ENCODE measurements at regions not wholly inside any gene's neighbourhood (a gene's known extent, or its start where the extent isn't known, plus 50 kb on each side); places are given as distances from the start of the nearest gene placed in this dataset.

DNA sequence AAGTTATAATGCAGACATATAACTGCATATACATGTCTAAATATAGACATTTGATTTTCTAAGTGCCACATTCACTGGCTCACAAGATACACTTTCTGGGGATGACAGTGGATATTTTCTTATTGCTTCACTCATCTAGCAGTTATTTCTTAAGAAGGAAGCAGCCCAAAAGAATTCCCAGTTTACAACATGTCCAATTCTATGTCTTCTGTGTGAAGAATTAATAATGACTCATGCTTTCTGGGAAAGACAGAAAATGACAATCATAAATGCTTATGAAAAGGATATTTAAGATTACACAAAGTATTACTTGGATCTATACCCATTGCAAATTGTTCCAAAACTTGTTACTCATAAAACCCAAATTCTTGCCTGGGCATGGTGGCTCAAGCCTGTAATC lies 543.4 kb downstream of the SUCLA2 start:
- FAIRE-seq (no peak), DNase-seq (ENCODE audit: low spot score) (no peak)

DNA sequence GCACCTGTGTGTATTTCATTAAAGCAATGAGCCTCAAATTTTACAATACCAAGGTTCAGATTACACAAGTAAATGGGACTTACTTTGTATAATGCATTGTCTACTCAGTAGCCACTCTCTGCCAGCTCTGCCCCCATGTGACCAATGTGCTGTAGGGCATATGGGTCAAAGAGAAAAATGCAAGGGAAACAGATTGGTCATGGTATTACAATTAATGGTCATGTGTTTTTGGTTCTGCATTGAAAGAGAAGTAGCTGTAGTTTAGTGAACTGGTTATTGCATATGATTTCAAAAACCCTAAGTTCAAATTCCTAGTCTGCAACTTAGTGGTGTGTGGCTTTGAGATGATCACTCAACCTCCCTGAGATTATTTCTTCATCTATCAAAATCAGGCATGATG lies 545.4 kb downstream of the SUCLA2 start:
- DNase-seq (ENCODE audit: low spot score) (no peak), FAIRE-seq (no peak)

DNA sequence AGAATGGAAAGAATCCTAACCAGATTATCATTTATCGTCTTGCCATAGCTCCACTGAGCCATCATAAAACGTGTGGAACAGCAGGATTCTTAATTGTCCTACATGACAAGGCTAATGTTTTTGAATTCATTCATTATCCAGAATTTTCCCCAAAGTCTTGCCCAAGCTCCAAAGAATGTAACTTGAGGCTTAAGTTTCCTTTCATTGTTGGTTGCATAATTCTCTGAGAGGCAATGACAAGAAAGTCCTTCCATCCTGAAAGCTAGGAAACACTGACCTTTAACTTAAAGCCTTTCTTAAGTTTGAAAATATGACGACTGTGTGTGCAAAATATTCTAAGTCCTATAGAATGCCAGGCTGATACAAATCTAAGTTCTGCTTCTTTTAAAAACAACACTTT lies 546.1 kb downstream of the SUCLA2 start:
- no peak for FAIRE-seq
- no peak for DNase-seq (ENCODE audit: low spot score)

- DNase-seq (ENCODE audit: low spot score) = no peak
- FAIRE-seq = no peak
Observed at GRCh38 chr13:47437406-47437805, 540.6 kb upstream of the HTR2A start.

GRCh38 chr13:47433461-47434005 lies 536.7 kb upstream of the HTR2A start:
- DNase-seq (ENCODE audit: low spot score) = no peak
- FAIRE-seq = no peak

- no peak for DNase-seq (ENCODE audit: low spot score)
Observed at GRCh38 chr13:47426126-47426849, 529.4 kb upstream of the HTR2A start.

GRCh38 chr13:47421525-47421924 lies 524.7 kb upstream of the HTR2A start:
- no peak for FAIRE-seq

More at GRCh38 chr13:47426126-47426849, 529.4 kb upstream of the HTR2A start:
- FAIRE-seq = no peak

DNA sequence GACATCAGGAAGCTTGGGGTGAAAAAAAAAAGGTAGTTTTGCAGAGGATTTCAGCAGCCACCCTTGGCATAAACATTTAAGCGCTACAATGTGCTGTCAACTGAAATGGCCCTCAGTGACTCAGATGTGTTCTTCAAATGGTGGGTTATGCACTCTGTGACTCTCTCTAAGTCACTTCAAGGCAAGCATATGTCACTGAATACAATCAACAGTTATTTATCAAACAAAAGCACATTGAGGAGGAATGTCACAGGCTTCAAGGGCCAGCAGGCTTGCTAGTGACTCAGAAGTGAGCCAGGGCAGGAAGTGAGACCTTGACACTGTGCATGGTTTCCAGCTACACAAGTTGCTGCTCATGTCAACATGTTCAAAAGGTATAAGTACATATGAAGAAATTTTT lies 523.7 kb upstream of the HTR2A start:
- no peak for DNase-seq (ENCODE audit: low spot score)
- no peak for FAIRE-seq

More at GRCh38 chr13:47421525-47421924, 524.7 kb upstream of the HTR2A start:
- DNase-seq (ENCODE audit: low spot score) = no peak

DNA sequence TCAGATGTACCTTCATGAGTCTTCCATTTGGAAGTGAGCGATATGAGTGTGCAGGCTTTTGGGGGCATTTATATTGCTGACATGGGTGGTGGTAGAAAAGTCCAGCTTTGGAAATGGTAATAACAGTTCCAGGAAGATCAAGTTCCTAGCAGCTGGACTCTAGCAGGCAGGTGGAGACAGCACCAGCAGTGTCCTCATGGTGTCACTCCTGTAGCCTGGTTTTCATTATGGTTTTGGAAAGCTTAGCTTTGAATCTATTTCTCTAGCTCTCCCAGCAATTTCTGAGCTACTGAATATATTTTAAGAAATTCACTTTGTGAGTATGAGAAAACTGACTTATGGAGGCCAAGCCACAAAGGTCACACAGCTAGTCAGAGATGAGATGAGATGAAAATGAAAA lies 523.2 kb upstream of the HTR2A start:
- DNase-seq (ENCODE audit: low spot score) (no peak), FAIRE-seq (no peak)

- DNase-seq (ENCODE audit: low spot score) (no peak), FAIRE-seq (no peak)
Observed at GRCh38 chr13:47418206-47418920, 521.5 kb upstream of the HTR2A start.

GRCh38 chr13:47417485-47417884 lies 520.6 kb upstream of the HTR2A start:
- no peak for FAIRE-seq
- no peak for DNase-seq (ENCODE audit: low spot score)

- FAIRE-seq = no peak
- no peak for DNase-seq (ENCODE audit: low spot score)
Observed at GRCh38 chr13:47415048-47415447, 518.2 kb upstream of the HTR2A start.

DNA sequence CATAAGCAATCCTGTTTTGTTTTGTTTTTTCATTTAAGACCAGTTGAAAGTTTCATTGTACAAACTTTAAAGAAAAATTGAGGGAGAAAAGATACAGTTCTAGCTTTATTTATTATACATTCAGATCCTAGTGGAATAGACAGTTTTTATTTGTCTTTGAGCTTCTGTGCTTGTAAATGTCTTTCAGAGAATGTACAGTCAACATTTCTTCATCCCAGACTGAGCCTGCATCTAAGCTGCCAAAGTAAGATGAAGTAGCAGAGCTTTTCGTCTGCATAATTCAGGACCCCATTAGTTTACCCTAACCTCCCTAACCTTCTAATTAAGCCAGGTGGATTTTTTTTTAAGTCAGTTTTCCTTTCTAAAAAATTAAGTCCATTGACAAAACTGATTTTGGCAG lies 516.7 kb upstream of the HTR2A start:
- FAIRE-seq (no peak), DNase-seq (ENCODE audit: low spot score) (no peak)

GRCh38 chr13:47413112-47413511 lies 516.3 kb upstream of the HTR2A start:
- FAIRE-seq = no peak
- no peak for DNase-seq (ENCODE audit: low spot score)

GRCh38 chr13:47409778-47410177 lies 512.9 kb upstream of the HTR2A start:
- FAIRE-seq = no peak

DNA sequence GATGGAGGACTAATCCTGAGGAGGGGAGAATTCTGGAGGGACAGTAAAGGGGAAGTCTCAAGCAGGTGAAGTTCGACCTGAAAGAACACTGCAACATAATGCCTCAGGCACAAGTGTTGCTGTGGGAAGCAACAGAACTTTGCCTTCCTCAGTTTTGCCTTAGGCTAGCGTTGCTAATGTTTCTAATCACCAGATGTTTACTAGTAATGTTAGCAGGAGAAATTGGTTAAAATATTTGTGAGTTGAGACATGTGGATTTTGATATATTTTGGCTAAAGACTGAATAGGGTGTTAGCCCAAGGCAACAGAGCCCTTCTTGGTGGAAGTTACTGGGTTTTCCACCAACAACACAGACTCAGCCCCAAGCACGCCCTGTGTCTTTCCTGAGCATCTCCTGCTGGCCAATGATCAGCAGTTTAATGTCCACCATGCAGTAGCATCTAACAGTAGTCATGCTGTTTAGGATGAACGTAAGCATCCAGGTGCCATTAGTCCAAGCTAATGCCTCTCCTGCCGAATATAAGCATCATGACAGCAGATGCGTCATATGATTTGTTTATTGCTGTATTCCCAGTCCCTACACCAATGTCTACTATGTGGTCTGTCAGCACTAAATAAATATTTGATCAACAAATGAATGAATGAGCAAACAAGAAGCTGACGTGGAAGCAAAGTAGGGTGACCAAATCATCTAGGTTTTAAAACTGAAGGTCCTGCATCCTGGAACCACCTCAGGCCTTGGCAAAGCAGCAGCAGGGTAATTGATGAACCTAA lies 511.9 kb upstream of the HTR2A start:
- DNase-seq (ENCODE audit: low spot score) (no peak), FAIRE-seq (no peak)

More at GRCh38 chr13:47409778-47410177, 512.9 kb upstream of the HTR2A start:
- no peak for DNase-seq (ENCODE audit: low spot score)

DNA sequence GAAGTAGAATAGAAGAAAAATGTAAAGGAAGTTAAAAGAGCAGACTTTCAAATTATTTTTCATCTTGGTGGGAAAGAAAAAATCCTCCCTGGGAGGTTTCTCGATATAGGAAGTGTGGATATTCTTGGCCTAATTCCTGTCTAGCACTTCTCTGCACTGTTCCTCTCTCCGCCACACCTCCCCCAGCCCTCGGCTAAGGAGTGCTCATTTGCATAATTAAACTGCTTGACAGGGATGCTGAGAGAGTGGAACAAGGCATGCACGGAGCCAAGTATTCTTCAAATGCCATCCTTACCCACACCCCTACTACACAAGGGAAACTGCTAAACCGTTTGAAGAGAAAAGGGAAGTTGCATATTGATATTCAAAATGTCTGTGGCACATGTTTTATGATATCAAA lies 511.0 kb upstream of the HTR2A start:
- no peak for FAIRE-seq

DNA sequence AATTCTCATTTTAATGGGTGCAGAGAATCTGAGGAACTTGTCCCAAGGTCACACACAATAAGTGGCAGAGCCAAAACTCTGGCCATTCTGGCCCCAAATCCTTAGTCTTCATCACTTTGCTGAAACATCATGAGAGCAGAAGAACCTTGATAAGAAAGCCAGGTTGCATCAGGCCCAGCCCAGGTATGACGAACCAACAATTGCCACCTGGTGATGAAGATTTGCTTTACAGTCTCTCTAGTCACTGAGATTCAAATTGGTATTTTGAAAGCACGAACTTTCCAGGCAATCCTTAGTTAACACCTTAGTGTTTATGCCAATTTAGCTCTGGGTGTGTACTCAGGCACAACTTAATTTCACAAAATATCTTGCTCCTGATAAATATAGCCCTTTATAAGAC lies 502.7 kb upstream of the HTR2A start:
- FAIRE-seq (no peak), DNase-seq (ENCODE audit: low spot score) (no peak)

More for the DNA sequence above, 511.0 kb upstream of the HTR2A start:
- DNase-seq (ENCODE audit: low spot score) = no peak

DNA sequence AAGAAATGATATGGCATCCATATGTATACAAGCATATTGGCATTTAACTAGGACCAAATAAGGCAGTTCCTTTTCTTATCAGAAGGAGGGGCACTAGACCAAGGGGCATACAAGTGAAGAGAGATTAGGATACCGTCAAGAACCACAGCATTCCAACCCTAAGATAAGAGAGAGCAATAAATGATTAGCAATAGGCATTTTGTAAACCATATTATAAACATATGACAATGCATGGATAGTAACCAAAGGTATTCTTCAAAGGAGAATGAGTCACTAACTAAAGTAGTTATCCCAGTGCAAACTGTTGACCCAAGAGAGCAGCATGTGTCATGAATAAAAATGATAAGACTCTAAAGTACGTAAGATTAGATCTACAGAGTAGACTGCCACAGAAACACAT lies 500.9 kb upstream of the HTR2A start:
- FAIRE-seq (no peak), DNase-seq (ENCODE audit: low spot score) (no peak)

GRCh38 chr13:47396915-47397314 lies 500.1 kb upstream of the HTR2A start:
- FAIRE-seq = no peak

DNA sequence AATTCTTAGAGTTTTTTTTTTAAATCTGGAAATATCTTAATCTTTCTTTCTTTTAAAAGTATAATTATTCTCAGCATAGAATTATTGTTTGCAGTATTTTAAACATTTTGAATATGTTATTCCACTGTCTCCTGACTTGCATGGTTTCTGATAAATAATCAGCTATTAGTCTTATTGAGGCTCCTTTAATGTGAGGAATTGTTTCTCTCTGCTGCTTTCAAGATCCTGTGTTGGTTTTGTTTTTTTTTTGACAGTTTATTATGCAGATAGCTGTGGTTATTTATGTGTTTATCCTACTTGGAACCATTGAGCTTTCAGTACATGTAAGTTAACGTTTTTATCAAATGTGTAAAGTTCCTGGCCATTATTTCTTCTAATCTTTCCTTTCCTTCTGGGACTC lies 477.9 kb upstream of the HTR2A start:
- FAIRE-seq (no peak), DNase-seq (ENCODE audit: low spot score) (no peak)

More at GRCh38 chr13:47396915-47397314, 500.1 kb upstream of the HTR2A start:
- DNase-seq (ENCODE audit: low spot score) = no peak

DNA sequence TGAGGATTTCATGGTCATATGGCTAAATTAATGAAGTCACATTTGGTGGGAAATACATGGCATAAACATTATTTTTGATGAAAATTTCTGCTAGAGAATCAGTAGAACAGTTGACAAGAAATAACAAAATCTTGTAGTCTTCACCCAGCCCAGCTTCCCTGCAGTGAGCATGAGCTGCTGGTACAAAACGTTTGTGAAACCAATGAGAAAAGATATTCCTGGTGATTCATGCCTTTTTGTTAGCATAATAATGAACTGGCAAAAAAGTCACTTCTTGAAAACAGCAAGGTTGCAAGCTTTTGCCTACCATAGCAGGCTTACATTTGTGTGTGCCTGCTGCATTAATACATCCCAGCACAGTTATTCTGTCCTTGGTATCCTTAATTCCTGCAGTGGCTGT lies 475.9 kb upstream of the HTR2A start:
- no peak for DNase-seq (ENCODE audit: low spot score)
- no peak for FAIRE-seq
